HEK293 (cell line): ENCODE measurements at regions not wholly inside any gene's neighbourhood (a gene's known extent, or its start where the extent isn't known, plus 50 kb on each side); places are given as distances from the start of the nearest gene placed in this dataset.

Experiments
- CTCF ChIA-PET: fragments of 350-600 bp; formaldehyde crosslinking; extraction: SDS; loops from one replicate; lab custom pipeline; 2021; ENCODE audit warnings: antibody characterized with exemption; lab: Yijun Ruan, JAX
- POLR2A ChIA-PET: fragments of 300-600 bp; formaldehyde crosslinking; extraction: SDS; loops from one replicate; lab custom pipeline; 2020; ENCODE audit warnings: antibody characterized with exemption, inconsistent platforms; lab: Yijun Ruan, JAX
- H3K27ac ChIP-seq: fragments of 200-500 bp; sonication (Bioruptor generic); 2 replicates; pipeline ENCODE4 v1.5.1; 2014; ENCODE audit warnings: low read depth, low read length, control low read depth, inconsistent platforms; ENCODE audit errors: extremely low read depth
- H3K36me3 ChIP-seq, 2 experiments: fragments of 200-500 bp in 1 of 2; sonication (Bioruptor generic) in 1 of 2; 1 replicate in 1 of 2; 2 replicates in 1 of 2; pipeline ENCODE4 v1.5.1; 2014 to 2017; ENCODE audit warnings: inconsistent platforms in 2 of 2, low read length in 2 of 2; ENCODE audit not compliant: control insufficient read depth in 2 of 2, insufficient read depth in 1 of 2
- H3K4me1 ChIP-seq: fragments of 200-500 bp; sonication (Bioruptor generic); 2 replicates; pipeline ENCODE4 v1.5.1; 2014; ENCODE audit warnings: mild to moderate bottlenecking, low read length, inconsistent platforms; ENCODE audit not compliant: control insufficient read depth, insufficient read depth
- H3K4me3 ChIP-seq: 2 replicates; pipeline ENCODE4 v1.5.1; 2011; ENCODE audit warnings: low read depth, mild to moderate bottlenecking, control low read depth, low read length, moderate library complexity
- H3K9me3 ChIP-seq: fragments of 200-500 bp; sonication (Bioruptor generic); 2 replicates; pipeline ENCODE4 v1.5.1; 2014; ENCODE audit warnings: low read depth, low read length, inconsistent platforms; ENCODE audit not compliant: control insufficient read depth, insufficient read depth
- KLF10 ChIP-seq: fragments of 450-650 bp; IDR thresholded peaks from 2 replicates; pipeline ENCODE4 v1.5.1; 2018; ENCODE audit warnings: missing biosample characterization, mild to moderate bottlenecking, missing genetic modification characterization
- PRDM2 ChIP-seq: fragments of 450-650 bp; formaldehyde crosslinking; IDR thresholded peaks from 2 replicates; pipeline ENCODE4 v1.5.1; 2016; ENCODE audit warnings: missing biosample characterization, missing genetic modification characterization, borderline replicate concordance
- SP7 ChIP-seq: fragments of 450-650 bp; formaldehyde crosslinking; IDR thresholded peaks from 2 replicates; pipeline ENCODE4 v1.5.1; 2016; ENCODE audit warnings: missing biosample characterization, missing genetic modification characterization
- WT1 ChIP-seq: fragments of 450-650 bp; formaldehyde crosslinking; IDR thresholded peaks from 2 replicates; pipeline ENCODE4 v1.5.1; 2016; ENCODE audit warnings: missing biosample characterization, missing genetic modification characterization
- YY1 ChIP-seq: fragments of 450-650 bp; formaldehyde crosslinking; IDR thresholded peaks from 2 replicates; pipeline ENCODE4 v1.5.1; 2018; ENCODE audit warnings: missing biosample characterization, missing genetic modification characterization
- ZBTB48 ChIP-seq: fragments of 450-650 bp; formaldehyde crosslinking; IDR thresholded peaks from 2 replicates; pipeline ENCODE4 v1.5.1; 2016; ENCODE audit warnings: missing biosample characterization, missing genetic modification characterization
- ZFHX2 ChIP-seq: fragments of 450-650 bp; formaldehyde crosslinking; conservative IDR thresholded peaks from 2 replicates; pipeline ENCODE4 v1.5.1; 2016; ENCODE audit warnings: missing biosample characterization, missing genetic modification characterization
- ZFP41 ChIP-seq: fragments of 450-650 bp; formaldehyde crosslinking; IDR thresholded peaks from 2 replicates; pipeline ENCODE4 v1.5.1; 2016; ENCODE audit warnings: missing biosample characterization, missing genetic modification characterization, borderline replicate concordance
- ZFP69B ChIP-seq: fragments of 450-650 bp; formaldehyde crosslinking; IDR thresholded peaks from 2 replicates; pipeline ENCODE4 v1.5.1; 2016; ENCODE audit warnings: missing biosample characterization, missing genetic modification characterization
- ZNF148 ChIP-seq: fragments of 450-650 bp; formaldehyde crosslinking; IDR thresholded peaks from 2 replicates; pipeline ENCODE4 v1.5.0; 2017; ENCODE audit warnings: missing biosample characterization, missing genetic modification characterization, borderline replicate concordance
- ZNF292 ChIP-seq: fragments of 450-650 bp; formaldehyde crosslinking; IDR thresholded peaks from 2 replicates; pipeline ENCODE4 v1.5.1; 2016; ENCODE audit warnings: low read depth, missing biosample characterization, missing genetic modification characterization, borderline replicate concordance
- ZNF341 ChIP-seq: fragments of 450-650 bp; formaldehyde crosslinking; IDR thresholded peaks from 2 replicates; pipeline ENCODE4; 2016; ENCODE audit warnings: low read depth, missing biosample characterization, missing genetic modification characterization
- ZNF473 ChIP-seq: fragments of 450-650 bp; formaldehyde crosslinking; IDR thresholded peaks from 2 replicates; pipeline ENCODE4 v1.5.1; 2017; ENCODE audit warnings: missing biosample characterization, missing genetic modification characterization
- ZNF510 ChIP-seq: fragments of 450-650 bp; formaldehyde crosslinking; IDR thresholded peaks from 2 replicates; pipeline ENCODE4 v1.5.1; 2018; ENCODE audit warnings: mild to moderate bottlenecking, missing genetic modification characterization, missing biosample characterization; ENCODE audit not compliant: insufficient replicate concordance
- ZNF521 ChIP-seq: fragments of 450-650 bp; formaldehyde crosslinking; IDR thresholded peaks from 2 replicates; pipeline ENCODE4 v1.5.1; 2017; ENCODE audit warnings: missing biosample characterization, mild to moderate bottlenecking, missing genetic modification characterization
- TF ChIP-seq, protein P1 (sequence below): fragments of 450-650 bp; formaldehyde crosslinking; IDR thresholded peaks from 2 replicates; pipeline ENCODE4 v1.5.1; 2016; ENCODE audit warnings: missing biosample characterization, missing genetic modification characterization

- TF ChIP-seq ZFHX2 (tag by site-specific recombination) = no peak
- TF ChIP-seq, protein P1, sequence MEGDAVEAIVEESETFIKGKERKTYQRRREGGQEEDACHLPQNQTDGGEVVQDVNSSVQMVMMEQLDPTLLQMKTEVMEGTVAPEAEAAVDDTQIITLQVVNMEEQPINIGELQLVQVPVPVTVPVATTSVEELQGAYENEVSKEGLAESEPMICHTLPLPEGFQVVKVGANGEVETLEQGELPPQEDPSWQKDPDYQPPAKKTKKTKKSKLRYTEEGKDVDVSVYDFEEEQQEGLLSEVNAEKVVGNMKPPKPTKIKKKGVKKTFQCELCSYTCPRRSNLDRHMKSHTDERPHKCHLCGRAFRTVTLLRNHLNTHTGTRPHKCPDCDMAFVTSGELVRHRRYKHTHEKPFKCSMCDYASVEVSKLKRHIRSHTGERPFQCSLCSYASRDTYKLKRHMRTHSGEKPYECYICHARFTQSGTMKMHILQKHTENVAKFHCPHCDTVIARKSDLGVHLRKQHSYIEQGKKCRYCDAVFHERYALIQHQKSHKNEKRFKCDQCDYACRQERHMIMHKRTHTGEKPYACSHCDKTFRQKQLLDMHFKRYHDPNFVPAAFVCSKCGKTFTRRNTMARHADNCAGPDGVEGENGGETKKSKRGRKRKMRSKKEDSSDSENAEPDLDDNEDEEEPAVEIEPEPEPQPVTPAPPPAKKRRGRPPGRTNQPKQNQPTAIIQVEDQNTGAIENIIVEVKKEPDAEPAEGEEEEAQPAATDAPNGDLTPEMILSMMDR = no peak
Measured at GRCh38 chr9:80401243-80401642, 829.5 kb downstream of the TLE4 start (continued).

DNA sequence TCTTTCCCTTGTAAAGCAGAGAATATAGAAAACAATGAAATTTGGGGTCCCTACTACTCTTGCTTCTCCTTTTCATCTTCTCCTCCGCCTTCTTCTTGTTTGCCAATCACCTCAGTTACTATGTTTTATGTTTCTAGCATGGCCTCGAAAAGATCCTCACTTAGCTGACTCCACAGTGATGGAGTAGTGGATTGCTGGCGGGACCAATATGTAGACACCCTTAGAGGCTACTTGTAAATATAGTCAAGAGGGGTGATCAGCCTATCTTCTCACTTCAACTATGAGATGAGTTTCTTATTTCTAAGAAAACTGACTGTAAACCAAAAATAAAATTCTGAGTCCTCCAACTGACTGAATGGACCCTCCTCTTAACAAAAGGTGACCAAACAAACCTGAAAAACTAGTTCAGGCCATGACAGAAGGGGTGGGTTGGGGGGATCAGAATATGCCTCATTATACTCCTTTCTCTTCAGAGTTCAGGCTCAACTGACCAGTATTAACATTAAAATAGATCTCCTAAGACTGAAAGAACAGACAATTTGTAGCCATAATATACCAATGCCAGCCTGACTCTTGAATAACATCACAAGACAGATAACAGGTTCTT lies 829.0 kb downstream of the TLE4 start:
- no peak overlapping the region for H3K4me3 ChIP-seq
- no peaks in the 10 kb centered on the region for H3K4me1 ChIP-seq
- CTCF ChIA-PET = interaction anchor here (0.9 kb wide), 1 partner anchor 18 kb away, joined by 3 read pairs; no protein-coding TSS in a partner anchor
- H3K9me3 ChIP-seq = no peaks in the 10 kb centered on the region
- TF ChIP-seq PRDM2 (tag by site-specific recombination) (no peak), YY1 (tag by site-specific recombination) (no peak), WT1 (tag by site-specific recombination) (no peak)
- no peak overlapping the region for H3K27ac ChIP-seq
- POLR2A ChIA-PET = no interaction called here
- H3K36me3 ChIP-seq = no peaks in the 10 kb centered on the region

DNA sequence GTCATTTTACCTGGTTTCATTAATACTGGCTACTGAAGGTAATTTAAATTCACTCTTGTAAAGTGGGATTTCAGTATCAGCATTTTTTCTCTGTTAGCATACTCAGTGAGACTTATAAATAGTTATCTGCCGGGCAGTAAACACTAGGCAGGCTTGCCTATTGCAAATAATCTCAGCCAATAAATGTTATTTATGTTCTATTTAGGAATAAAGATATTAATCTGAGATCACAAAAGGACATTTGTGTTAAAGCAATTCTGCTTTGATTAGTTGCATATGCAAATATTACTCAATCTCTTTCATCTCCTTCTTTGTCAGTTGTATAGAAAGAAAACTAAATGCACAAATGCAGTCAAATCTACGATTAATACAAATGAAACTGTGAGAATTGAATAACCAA lies 827.8 kb downstream of the TLE4 start:
- TF ChIP-seq ZFP69B (tag by site-specific recombination) (no peak), ZNF341 (tag by site-specific recombination) (no peak), ZBTB48 (tag by site-specific recombination) (no peak), ZNF510 (no peak)
- POLR2A ChIA-PET = no interaction called here
- H3K4me1 ChIP-seq = no peaks in the 10 kb centered on the region
- H3K27ac ChIP-seq = no peak overlapping the region
- H3K9me3 ChIP-seq = no peaks in the 10 kb centered on the region
- CTCF ChIA-PET = interaction anchor here (0.6 to 0.9 kb wide), 2 partner anchors 17 to 1959 kb away, joined by 3 read pairs; no protein-coding TSS in a partner anchor
- no peak overlapping the region for H3K4me3 ChIP-seq
- H3K36me3 ChIP-seq = no peaks in the 10 kb centered on the region

GRCh38 chr9:80387828-80388227 lies 816.1 kb downstream of the TLE4 start:
- CTCF ChIA-PET = interaction anchor here (0.6 kb wide), 1 partner anchor 69 kb away, joined by 5 read pairs; no protein-coding TSS in a partner anchor
- no peak for TF ChIP-seq SP7
- no peak for TF ChIP-seq ZNF292 (tag by site-specific recombination)
- no peak for TF ChIP-seq ZNF148
- no peak for TF ChIP-seq KLF10 (tag by site-specific recombination)
- no peak for TF ChIP-seq ZNF521 (tag by site-specific recombination)
- no peak for TF ChIP-seq ZFP41 (tag by site-specific recombination)
- TF ChIP-seq ZNF473 (tag by site-specific recombination) = no peak
- Histone ChIP-seq H3K36me3 (no peaks in the 10 kb centered on the region), H3K4me3 (no peak overlapping the region), H3K9me3 (no peaks in the 10 kb centered on the region), H3K27ac (no peak overlapping the region), H3K4me1 (no peaks in the 10 kb centered on the region)
- POLR2A ChIA-PET = no interaction called here
